ENCODE measurements at regions not wholly inside any gene's neighbourhood (a gene's known extent, or its start where the extent isn't known, plus 50 kb on each side); places are given as distances from the start of the nearest gene placed in this dataset.

GRCh38 chr12:92003701-92004100, 141.9 kb downstream of the BTG1 start:
- no peak for DNase-seq (ENCODE audit: low read depth in 4 of 4, low spot score in 2 of 4)

- no peak for DNase-seq (ENCODE audit: low read depth in 4 of 4, low spot score in 2 of 4)
Observed at GRCh38 chr12:92002673-92003382, 142.8 kb downstream of the BTG1 start.

- no peak for DNase-seq (ENCODE audit: low read depth in 4 of 4, low spot score in 2 of 4)
Observed at GRCh38 chr12:92002195-92002649, 143.4 kb downstream of the BTG1 start.

- no peak for DNase-seq (ENCODE audit: low read depth in 4 of 4, low spot score in 2 of 4)
Observed at GRCh38 chr12:92000597-92000996, 145.0 kb downstream of the BTG1 start.

DNA sequence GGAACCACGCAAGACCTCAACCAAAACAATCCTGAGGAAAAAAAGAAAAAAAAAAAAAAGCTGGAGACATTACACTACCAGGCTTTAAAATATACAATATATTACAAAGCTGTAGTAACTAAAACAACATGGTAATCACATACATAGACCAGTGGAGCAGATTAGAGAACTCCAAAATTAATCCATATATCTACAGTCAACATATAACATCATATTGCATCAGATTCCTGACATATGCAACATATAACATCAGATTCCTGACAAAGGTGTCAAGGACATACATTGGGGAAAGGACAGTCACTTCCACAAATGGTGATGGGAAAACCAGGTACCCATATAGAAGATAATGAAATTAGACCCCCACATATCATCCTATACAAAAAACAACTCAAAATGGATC, 145.8 kb downstream of the BTG1 start:
- no peak for DNase-seq (ENCODE audit: low read depth in 4 of 4, low spot score in 2 of 4)

GRCh38 chr12:91998316-91998715, 147.3 kb downstream of the BTG1 start:
- no peak for DNase-seq (ENCODE audit: low read depth in 4 of 4, low spot score in 2 of 4)

DNA sequence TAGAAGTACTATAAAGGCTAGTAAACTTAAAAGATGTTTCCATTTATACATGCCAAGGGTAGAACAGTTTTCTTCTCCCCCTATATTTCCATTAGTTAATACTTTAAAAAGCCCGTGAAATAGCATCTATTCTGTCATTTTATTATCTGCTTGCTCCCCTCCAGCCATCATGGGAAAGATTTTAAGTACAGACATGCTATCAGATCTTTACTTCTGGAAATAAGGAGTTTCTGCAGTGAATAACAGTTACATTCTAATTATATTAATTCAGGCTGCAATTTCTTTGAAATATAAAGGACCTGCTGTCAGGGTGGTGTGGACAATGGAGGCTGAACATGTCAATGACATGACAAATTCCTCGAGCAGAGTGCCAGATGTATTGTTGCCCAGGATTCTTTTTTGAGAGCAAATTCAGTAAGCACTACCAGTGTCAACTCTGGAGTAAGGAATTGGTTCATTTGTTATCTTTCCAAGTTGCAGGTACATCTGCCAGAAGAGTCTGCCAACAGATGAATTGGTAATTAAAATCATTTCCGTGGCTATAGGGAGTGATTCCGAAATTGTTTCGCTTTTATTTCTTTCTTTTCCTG, 151.3 kb downstream of the BTG1 start:
- no peak for DNase-seq (ENCODE audit: low read depth in 4 of 4, low spot score in 2 of 4)

DNA sequence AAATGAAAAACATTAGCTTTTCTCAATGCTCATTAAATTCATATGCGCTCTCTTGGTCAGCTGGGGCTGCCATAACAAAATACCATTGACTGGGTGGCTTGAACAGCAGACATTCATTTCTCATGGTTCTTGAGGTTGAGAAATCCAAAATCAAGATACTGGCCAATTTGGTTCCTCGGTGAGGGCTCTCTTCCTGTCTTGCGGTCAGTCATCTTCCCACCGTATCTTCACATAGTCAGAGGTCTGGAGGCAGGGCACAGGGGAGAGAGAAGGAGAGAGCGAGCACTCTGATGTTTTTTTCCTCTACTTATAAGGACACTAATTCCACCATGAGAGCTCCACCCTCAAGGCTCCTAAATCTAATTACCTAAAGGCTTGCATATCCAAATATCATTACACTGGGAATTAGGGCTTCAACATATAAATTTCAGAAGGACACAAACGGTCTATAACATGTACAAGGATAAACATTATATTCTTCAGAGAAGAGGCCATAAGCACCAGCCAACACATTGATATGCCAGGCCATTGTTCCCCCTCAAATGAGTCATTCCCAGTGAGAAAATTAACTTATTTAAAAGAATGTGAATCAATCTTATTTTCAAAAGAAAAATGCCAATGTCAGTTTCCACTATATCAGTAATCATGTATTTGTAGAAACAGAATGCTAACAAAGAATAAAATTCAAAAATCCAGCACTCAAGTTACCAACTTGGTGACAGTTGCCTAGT, 152.2 kb downstream of the BTG1 start:
- no peak for DNase-seq (ENCODE audit: low read depth in 4 of 4, low spot score in 2 of 4)

DNA sequence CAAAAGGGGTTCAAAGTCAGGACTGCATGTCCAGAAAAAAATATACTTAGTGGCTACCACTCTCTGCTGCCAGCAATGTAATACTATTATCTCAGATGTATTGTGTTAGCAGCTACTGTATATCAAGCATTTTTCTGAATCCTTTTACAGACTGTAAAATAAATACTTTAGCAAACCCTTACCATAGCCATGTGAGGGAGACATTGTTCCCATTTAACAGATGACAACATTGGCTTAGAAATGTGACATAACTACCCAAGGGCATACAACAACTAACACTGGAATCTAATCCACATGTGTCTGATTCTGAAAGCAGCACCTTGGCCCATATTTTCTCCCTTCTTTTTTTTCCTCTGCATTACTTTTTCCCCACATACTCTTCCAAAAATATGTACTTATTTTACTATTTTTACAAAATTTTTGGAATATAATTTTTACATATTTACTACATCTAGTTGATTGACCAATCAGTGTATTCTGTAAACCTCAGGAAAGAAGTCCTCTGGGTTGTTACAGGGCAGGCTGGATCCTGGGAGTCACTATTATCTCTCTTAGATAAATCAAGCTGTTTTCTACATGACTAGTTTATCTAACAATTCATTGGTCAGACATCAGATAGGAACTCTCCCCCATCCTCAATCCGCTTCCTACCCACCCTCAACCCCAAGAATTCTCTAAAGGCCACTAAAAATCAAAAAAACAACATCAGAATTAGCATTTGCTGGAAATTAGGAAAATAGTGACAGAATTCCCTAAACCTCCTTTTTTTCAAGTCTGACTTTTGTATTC, 154.1 kb downstream of the BTG1 start:
- no peak for DNase-seq (ENCODE audit: low read depth in 4 of 4, low spot score in 2 of 4)

DNA sequence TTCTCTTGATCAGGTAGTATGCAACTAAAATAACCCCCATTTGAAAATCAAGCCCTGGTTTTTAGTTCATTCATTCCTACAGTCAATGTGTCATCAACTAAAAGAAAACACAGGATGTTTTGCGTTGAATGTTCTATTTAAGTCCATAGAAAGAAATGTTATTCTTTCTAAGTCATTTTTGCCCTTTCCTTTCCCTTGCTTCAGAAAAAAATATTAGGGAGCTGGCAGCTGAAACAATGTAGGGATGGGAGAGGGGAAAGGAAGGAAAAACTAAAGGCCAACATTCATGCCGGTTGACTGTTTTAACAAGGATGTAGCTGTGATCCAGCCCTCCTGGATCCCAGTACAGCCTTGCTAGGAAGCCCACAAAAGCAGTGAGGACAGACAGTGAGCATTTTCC, 155.1 kb downstream of the BTG1 start:
- DNase-seq (ENCODE audit: low read depth in 4 of 4, low spot score in 2 of 4): no peak

DNA sequence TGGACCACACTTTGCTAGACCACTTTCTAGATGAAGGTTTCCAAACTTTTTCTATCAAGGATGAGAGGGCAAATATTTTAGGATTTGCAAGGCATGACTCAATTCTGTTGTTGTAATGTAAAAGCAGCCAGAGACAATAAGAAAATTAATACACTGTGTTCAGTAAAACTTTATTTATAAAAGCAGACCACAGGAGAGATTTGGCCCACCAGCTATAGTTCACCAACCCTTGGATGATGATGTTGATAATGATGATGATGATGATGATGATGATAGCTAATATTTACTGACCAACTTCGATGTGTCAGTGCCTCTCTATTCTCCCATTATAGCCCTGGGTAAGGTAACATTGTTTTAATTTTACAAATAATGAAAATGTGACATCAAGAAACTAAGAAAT, 156.5 kb downstream of the BTG1 start:
- no peak for DNase-seq (ENCODE audit: low read depth in 4 of 4, low spot score in 2 of 4)

DNA sequence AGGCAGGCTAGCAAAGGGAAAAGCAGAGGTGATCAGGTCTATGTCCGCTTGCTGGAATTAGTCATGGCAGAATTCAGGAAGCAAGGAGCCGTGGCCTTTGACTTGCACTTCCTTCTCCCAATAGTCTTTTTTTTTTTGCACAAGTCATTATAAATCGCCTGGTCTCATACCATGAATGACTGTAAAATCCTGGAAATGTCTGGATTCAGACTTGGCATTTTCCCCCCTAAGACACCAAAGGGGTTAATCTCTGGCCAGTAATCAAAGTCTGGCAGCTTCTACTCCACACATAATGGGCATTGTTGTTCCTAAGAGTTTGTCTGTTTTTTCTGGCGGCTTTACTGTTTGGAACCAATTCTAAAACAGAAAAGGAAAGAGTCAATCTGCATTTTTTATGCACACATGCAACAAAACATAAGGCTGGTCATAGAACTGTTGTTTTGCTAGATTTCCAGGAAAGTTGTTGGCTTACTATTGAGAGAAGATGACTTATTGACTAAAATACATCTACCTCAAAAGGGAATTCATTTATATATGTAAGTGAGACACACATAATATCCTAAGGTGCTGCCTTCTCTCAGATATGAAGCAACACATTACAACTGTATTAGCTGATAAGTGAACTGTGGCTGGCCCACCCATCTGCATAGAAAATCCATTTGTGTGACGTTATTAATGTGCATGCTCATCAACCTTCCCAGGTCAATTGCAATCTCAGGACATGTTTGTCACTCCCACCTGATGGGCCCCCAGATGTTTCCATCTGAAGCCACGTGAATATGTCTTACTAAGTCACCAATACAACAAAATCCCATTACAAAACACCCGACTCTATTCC, 157.3 kb downstream of the BTG1 start:
- no peak for DNase-seq (ENCODE audit: low read depth in 4 of 4, low spot score in 2 of 4)

DNA sequence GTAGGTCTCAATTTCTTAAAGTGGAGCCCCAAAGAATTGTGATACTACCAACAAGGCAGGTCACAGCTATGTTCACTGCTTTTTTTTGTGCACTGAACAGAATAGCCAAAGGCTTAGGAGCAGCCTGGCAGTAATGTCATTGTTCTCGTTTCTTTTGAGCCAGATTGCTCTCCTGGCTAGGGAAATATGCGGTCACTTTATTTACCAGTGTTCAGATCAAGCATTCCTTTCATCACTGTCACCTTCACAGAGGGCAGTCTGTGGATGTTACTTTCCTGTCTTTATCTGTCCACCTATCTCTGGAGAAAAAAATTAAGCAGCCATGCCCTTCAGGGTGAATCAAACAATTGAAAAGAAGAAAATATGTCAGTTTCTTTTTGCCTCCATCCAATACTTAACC, 159.6 kb downstream of the BTG1 start:
- DNase-seq (ENCODE audit: low read depth in 4 of 4, low spot score in 2 of 4): no peak

DNA sequence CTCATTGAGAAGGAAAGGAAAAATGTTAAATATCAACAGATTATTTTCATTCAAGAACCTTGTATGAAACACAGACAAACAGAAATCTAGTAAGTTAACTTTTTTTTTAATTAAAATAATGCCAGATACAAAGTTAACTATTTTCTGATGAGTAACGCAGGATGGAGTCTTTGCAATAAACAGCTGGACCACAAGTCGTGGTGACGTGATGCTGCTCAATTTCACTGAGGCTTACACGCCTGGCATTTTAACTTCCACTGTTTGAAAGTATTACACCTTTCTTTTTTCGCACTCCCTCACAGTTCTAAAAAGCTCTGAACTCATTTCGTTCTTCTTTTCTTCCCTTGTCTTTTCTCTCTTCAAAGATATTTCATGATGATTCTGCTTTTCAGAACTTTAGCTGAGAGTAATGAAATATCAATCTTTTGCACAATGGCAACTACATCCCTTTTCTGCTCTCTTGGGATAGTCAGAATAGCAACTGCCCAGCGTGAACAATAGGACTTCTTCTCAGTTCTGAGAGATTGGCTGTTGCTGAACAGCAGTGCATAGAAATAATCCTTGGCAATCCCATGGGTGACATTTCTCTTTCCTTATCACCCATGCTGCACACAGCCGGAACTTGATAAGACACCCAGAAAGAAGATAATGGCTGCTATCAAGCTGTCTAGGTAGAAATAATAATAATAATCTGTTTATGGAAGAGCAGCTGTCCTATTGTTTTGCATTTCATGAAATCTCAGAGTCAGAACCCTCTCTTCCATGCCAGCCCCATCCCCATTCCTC, 160.5 kb downstream of the BTG1 start:
- DNase-seq (ENCODE audit: low read depth in 4 of 4, low spot score in 2 of 4): no peak

DNA sequence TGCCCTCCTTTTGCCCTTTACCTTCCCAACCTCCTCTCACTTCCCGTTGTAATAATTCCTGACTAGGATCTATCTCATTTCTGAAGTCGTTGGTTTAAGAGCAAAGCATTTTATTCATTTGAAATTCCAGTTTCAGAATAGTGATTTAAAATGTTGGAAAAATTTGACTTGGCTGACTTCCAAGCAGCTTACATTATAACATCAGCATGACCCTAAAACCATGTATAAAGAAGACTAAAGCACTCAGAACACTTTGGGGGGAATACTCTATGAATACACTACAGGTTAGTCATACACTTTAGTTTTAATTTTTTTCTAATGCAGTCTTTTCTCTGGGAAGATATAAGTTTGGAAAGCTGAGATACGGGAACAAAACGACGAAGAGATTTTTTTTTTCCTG, 161.1 kb downstream of the BTG1 start:
- DNase-seq (ENCODE audit: low read depth in 4 of 4, low spot score in 2 of 4): no peak

DNA sequence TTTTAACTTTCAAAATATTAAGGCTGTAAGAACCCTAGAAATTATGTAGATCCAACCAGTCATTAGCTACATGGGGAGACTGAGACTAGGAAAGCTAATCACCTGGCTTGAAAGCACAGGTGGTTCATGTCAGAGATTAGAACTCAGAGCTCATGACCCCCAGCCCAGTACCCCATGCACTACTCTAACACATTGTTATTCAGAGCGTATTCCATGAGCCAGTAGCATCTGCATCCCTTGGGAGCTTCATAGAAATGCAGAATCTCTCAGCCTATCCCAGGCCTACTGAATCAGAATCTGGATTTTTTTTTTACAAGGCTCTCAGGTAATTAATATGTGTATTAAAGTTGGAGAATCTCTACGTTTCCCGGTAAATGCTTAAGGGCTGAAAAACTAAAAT, 161.7 kb downstream of the BTG1 start:
- DNase-seq (ENCODE audit: low read depth in 4 of 4, low spot score in 2 of 4): no peak

DNA sequence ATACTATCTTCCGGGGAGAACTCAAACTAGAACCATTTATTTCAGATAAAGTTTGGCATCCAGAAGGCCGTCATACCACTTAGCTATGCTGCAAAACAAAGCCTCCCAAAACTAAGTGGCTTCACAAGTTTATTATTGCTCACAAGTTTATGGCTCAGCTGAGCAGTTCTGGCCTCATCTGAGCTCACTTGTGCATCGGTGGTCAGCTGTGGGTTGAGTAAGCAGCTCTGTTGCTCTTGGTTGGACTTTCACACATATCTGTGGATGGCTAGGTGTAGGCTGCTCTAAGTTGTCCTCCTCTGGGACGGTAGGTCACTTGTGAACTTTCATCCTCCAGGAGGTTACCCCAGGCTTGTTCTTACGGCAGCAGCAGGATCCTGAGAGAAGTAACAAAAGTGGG, 162.7 kb downstream of the BTG1 start:
- DNase-seq (ENCODE audit: low read depth in 4 of 4, low spot score in 2 of 4): no peak

GRCh38 chr12:91980389-91980821, 165.2 kb downstream of the BTG1 start:
- DNase-seq (ENCODE audit: low read depth in 4 of 4, low spot score in 2 of 4): no peak

GRCh38 chr12:91978143-91978542, 167.5 kb downstream of the BTG1 start:
- DNase-seq (ENCODE audit: low read depth in 4 of 4, low spot score in 2 of 4): no peak
